H1 (cell line): ENCODE measurements at regions not wholly inside any gene's neighbourhood (a gene's known extent, or its start where the extent isn't known, plus 50 kb on each side); places are given as distances from the start of the nearest gene placed in this dataset.

ENCODE experiments used
- CTCF ChIA-PET: fragments of 300-600 bp; sonication (Branson Sonifier 250); formaldehyde crosslinking; loops from one replicate; lab custom pipeline; 2021; ENCODE audit not compliant: partially characterized antibody; lab: Charles Lee
- POLR2A ChIA-PET: fragments of 300-600 bp; sonication (Branson Sonifier 250); formaldehyde crosslinking; loops from one replicate; lab custom pipeline; 2021; ENCODE audit warnings: inconsistent platforms; ENCODE audit not compliant: partially characterized antibody; lab: Charles Lee
- DNase-seq, 2 experiments: peaks; one replicate each; pipeline versions ENCODE4 v3.0.0 to v3.0.0-alpha.2; 2010 to 2022; ENCODE audit warnings: low spot score in 2 of 2, low read depth in 1 of 2, mixed read lengths in 1 of 2
- FAIRE-seq: peaks from 2 replicates; lab custom pipeline; 2011; peaks lifted over from hg19 to GRCh38; lab: Jason Lieb, UNC
- H2AFZ ChIP-seq: 2 replicates; pipeline ENCODE4 v1.8.1; 2012; ENCODE audit warnings: low read length, inconsistent platforms
- H2AK5ac ChIP-seq: 2 replicates; pipeline ENCODE4 v1.6.1; 2013; ENCODE audit warnings: low read depth, low read length
- H2BK120ac ChIP-seq: replicated peaks from 2 replicates; pipeline ENCODE3; 2013; ENCODE audit warnings: low read depth, low read length, inconsistent platforms
- H2BK12ac ChIP-seq: 2 replicates; pipeline ENCODE4 v1.6.1; 2013; ENCODE audit warnings: low read depth, low read length
- H2BK15ac ChIP-seq: 2 replicates; pipeline ENCODE4 v1.6.1; 2013; ENCODE audit warnings: low read length
- H2BK20ac ChIP-seq: 2 replicates; pipeline ENCODE4 v1.6.1; 2013; ENCODE audit warnings: low read length
- H2BK5ac ChIP-seq: 2 replicates; pipeline ENCODE4 v1.6.1; 2013; ENCODE audit warnings: low read depth, low read length
- H3K14ac ChIP-seq: 2 replicates; pipeline ENCODE4 v1.6.1; 2013; ENCODE audit warnings: inconsistent platforms; ENCODE audit not compliant: insufficient read length
- H3K18ac ChIP-seq: 2 replicates; pipeline ENCODE4 v1.6.1; 2013; ENCODE audit warnings: low read length; ENCODE audit errors: extremely low read depth
- H3K23ac ChIP-seq: 2 replicates; pipeline ENCODE4 v1.6.1; 2013; ENCODE audit warnings: inconsistent platforms; ENCODE audit not compliant: insufficient read length
- H3K23me2 ChIP-seq: 2 replicates; pipeline ENCODE4 v1.6.1; 2013; ENCODE audit warnings: low read depth, low read length
- H3K27ac ChIP-seq: 2 replicates; pipeline ENCODE4 v1.6.1; 2011; ENCODE audit warnings: low read depth, low read length, inconsistent platforms
- H3K27me3 ChIP-seq, 4 experiments: replicated peaks in 1 of 4; 1 replicate in 1 of 4; 2 replicates in 3 of 4; pipeline versions ENCODE4 v1.6.1 to v1.8.1; 2011 to 2013; ENCODE audit warnings: low read length in 3 of 4, mild to moderate bottlenecking in 3 of 4, inconsistent platforms in 2 of 4, mixed read lengths in 2 of 4, moderate library complexity in 1 of 4; ENCODE audit not compliant: control insufficient read depth in 3 of 4, insufficient read depth in 3 of 4; ENCODE audit errors: extremely low read depth in 1 of 4
- H3K36me3 ChIP-seq, 4 experiments: 2 replicates each; pipeline versions ENCODE4 v1.6.1 to v1.8.1; 2011 to 2013; ENCODE audit warnings: mild to moderate bottlenecking in 4 of 4, low read length in 3 of 4, moderate library complexity in 2 of 4, control low read depth in 1 of 4, inconsistent platforms in 1 of 4; ENCODE audit not compliant: insufficient read depth in 4 of 4, control insufficient read depth in 2 of 4
- H3K4ac ChIP-seq: replicated peaks from 2 replicates; pipeline ENCODE3; 2013; ENCODE audit warnings: low read length, low read depth, mixed read lengths, inconsistent platforms; ENCODE audit not compliant: insufficient read length
- H3K4me1 ChIP-seq, 4 experiments: replicated peaks in 1 of 4; 1 replicate in 1 of 4; 2 replicates in 3 of 4; pipeline versions ENCODE4 v1.6.1 to v1.8.1; 2011 to 2013; ENCODE audit warnings: low read length in 3 of 4, inconsistent platforms in 2 of 4, mixed read lengths in 1 of 4; ENCODE audit not compliant: insufficient read depth in 4 of 4, control insufficient read depth in 3 of 4
- H3K4me2 ChIP-seq, 2 experiments: 2 replicates each; pipeline versions ENCODE4 v1.6.1 to v1.8.1; 2011 to 2013; ENCODE audit warnings: low read depth in 2 of 2, low read length in 2 of 2, control low read depth in 1 of 2, inconsistent platforms in 1 of 2, mild to moderate bottlenecking in 1 of 2; ENCODE audit not compliant: insufficient read depth in 1 of 2
- H3K4me3 ChIP-seq, 4 experiments: fragments of 200-600, 300-600 bp in 1 of 4; sonication (generic), shearing (Covaris generic), sonication (Bioruptor Twin) in 1 of 4; 2 replicates each; pipeline versions ENCODE4 v1.5.1 to v1.8.1; 2011 to 2016; ENCODE audit warnings: low read length in 4 of 4, low read depth in 3 of 4, control low read depth in 2 of 4, inconsistent platforms in 2 of 4, mild to moderate bottlenecking in 2 of 4, mixed read lengths in 1 of 4, moderate library complexity in 1 of 4; ENCODE audit not compliant: insufficient read depth in 2 of 4; ENCODE audit errors: extremely low read depth in 1 of 4
- H3K56ac ChIP-seq: replicated peaks from 2 replicates; pipeline ENCODE3; 2013; ENCODE audit warnings: low read depth, mild to moderate bottlenecking, mixed read lengths, low read length, inconsistent platforms; ENCODE audit not compliant: insufficient read length
- H3K79me1 ChIP-seq: 2 replicates; pipeline ENCODE4 v1.6.1; 2013; ENCODE audit warnings: low read depth, low read length, control low read depth
- H3K79me2 ChIP-seq, 2 experiments: 2 replicates each; pipeline versions ENCODE4 v1.6.1 to v1.8.1; 2012 to 2013; ENCODE audit warnings: low read length in 2 of 2, mild to moderate bottlenecking in 2 of 2, inconsistent platforms in 1 of 2; ENCODE audit not compliant: insufficient read depth in 2 of 2, control insufficient read depth in 1 of 2
- H3K9ac ChIP-seq, 4 experiments: replicated peaks in 1 of 4; 1 replicate in 1 of 4; 2 replicates in 3 of 4; pipeline versions ENCODE4 v1.6.1 to v1.8.1; 2011 to 2013; ENCODE audit warnings: low read depth in 3 of 4, low read length in 3 of 4, control low read depth in 2 of 4, mild to moderate bottlenecking in 2 of 4, moderate library complexity in 2 of 4, inconsistent platforms in 1 of 4; ENCODE audit errors: extremely low read depth in 1 of 4
- H3K9me3 ChIP-seq, 2 experiments: 2 replicates each; pipeline versions ENCODE4 v1.6.1 to v1.8.1; 2012 to 2013; ENCODE audit warnings: mild to moderate bottlenecking in 2 of 2, moderate library complexity in 2 of 2, control low read depth in 1 of 2, inconsistent platforms in 1 of 2, low read depth in 1 of 2, low read length in 1 of 2, mixed read lengths in 1 of 2; ENCODE audit not compliant: insufficient read depth in 2 of 2
- H4K20me1 ChIP-seq, 2 experiments: replicated peaks in 1 of 2; 2 replicates each; pipeline versions ENCODE3 to v1.8.1; 2011 to 2013; ENCODE audit warnings: inconsistent platforms in 2 of 2, low read length in 2 of 2, mild to moderate bottlenecking in 1 of 2; ENCODE audit not compliant: insufficient read depth in 2 of 2, control insufficient read depth in 1 of 2
- H4K5ac ChIP-seq: 2 replicates; pipeline ENCODE4 v1.6.1; 2013; ENCODE audit warnings: low read length, low read depth, mixed read lengths, inconsistent platforms; ENCODE audit not compliant: insufficient read length
- H4K8ac ChIP-seq: 2 replicates; pipeline ENCODE4 v1.8.0; 2013; ENCODE audit warnings: mild to moderate bottlenecking, moderate library complexity, low read length, inconsistent platforms; ENCODE audit not compliant: insufficient read depth; ENCODE audit errors: extremely low read depth
- H4K91ac ChIP-seq: replicated peaks from 2 replicates; pipeline ENCODE3; 2013; ENCODE audit warnings: low read length, mixed read lengths, inconsistent platforms; ENCODE audit not compliant: insufficient read length
- BACH1 ChIP-seq: IDR thresholded peaks from 2 replicates; pipeline ENCODE4 v1.6.1; 2012; ENCODE audit warnings: low read length, improper control_type of control experiment
- CHD2 ChIP-seq: IDR thresholded peaks from 2 replicates; pipeline ENCODE4 v1.6.1; 2012; ENCODE audit warnings: low read length, improper control_type of control experiment
- CREB1 ChIP-seq: IDR thresholded peaks from 2 replicates; pipeline ENCODE4 v1.6.1; 2012; ENCODE audit warnings: inconsistent platforms
- EGR1 ChIP-seq: IDR thresholded peaks from 2 replicates; pipeline ENCODE4 v1.6.1; 2011; ENCODE audit warnings: low read depth, low read length, borderline replicate concordance
- EP300 ChIP-seq, 2 experiments: IDR thresholded peaks; 1 replicate in 1 of 2; 2 replicates in 1 of 2; pipeline ENCODE4 v1.6.1; 2011 to 2012; ENCODE audit warnings: low read depth in 2 of 2, low read length in 2 of 2, mild to moderate bottlenecking in 2 of 2, borderline replicate concordance in 1 of 2, inconsistent platforms in 1 of 2, moderate library complexity in 1 of 2
- POLR2AphosphoS5 ChIP-seq: IDR thresholded peaks from 2 replicates; pipeline ENCODE4 v1.6.1; 2011; ENCODE audit warnings: low read depth, low read length
- SIRT6 ChIP-seq: IDR thresholded peaks from one replicate; pipeline ENCODE4 v1.7.1; 2012; ENCODE audit warnings: low read length, inconsistent platforms
- SP2 ChIP-seq: IDR thresholded peaks from 2 replicates; pipeline ENCODE4 v1.6.1; 2012; ENCODE audit warnings: mild to moderate bottlenecking, low read length, inconsistent platforms
- TAF7 ChIP-seq: optimal IDR thresholded peaks from 2 replicates; pipeline ENCODE3; 2011; ENCODE audit warnings: low read depth, mild to moderate bottlenecking, inconsistent platforms, low read length, moderate library complexity, borderline replicate concordance
- YY1 ChIP-seq: IDR thresholded peaks from 2 replicates; pipeline ENCODE4 v1.6.1; 2011; ENCODE audit warnings: low read depth, mild to moderate bottlenecking, low read length
- WGBS, 2 experiments: shearing (Covaris generic) in 1 of 2; methylation state at CpG; one replicate each; pipeline versions ENCODE4 v1.1.6 to v1.1.7; 2013 to 2015; ENCODE audit warnings: low lambda C conversion rate in 2 of 2, mixed read lengths in 2 of 2, inconsistent platforms in 1 of 2, low coverage in 1 of 2, missing lambda C conversion rate in 1 of 2; ENCODE audit not compliant: insufficient replicate concordance in 2 of 2, insufficient coverage in 1 of 2, insufficient read length in 1 of 2; ENCODE audit errors: extremely low coverage in 1 of 2, missing lambda C conversion rate in 1 of 2; 5-methylcytosine and 5-hydroxymethylcytosine counted together
- TF ChIP-seq, protein P1 (sequence below): IDR thresholded peaks from 2 replicates; pipeline ENCODE4 v1.6.1; 2012; ENCODE audit warnings: inconsistent platforms

DNA sequence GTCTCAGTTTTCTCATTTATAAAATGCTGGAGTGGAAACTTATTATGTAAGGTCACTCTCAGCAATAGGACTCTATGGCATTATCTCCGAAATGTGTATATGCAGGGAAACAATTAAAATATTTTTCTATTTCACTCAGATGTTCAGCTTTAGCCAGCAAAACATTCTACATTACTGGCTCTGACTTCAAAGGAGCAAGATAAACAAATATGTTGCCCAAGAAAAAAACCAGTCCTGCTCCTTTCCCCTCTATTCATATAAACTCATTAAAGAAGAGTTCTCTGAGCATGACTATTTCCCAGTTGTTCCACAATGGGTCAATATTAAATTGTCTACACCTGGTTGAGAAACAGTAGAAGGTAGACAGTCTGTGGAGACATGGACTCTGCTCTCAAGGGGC lies 155.0 kb downstream of the NPR3 start:
- WGBS, 2 experiments, result 91% methylated on average over 1 of the region's 1 CpG; no CpG with 5 or more reads in 1 of the 2 experiments
- CTCF ChIA-PET, result interaction anchor here (1.2 kb wide), 1 partner anchor 12 kb away, joined by 3 read pairs; no protein-coding TSS in a partner anchor
- H2BK12ac ChIP-seq, result no peak overlapping the region
- POLR2A ChIA-PET, result no interaction called here
- DNase-seq, result no peak
- H3K27ac ChIP-seq, result no peak overlapping the region
- no peaks in the 10 kb centered on the region for H3K79me1 ChIP-seq
- no peak overlapping the region for H3K4me3 ChIP-seq
- H3K23me2 ChIP-seq, result 0 out of 2 replicates have a peak, but pooled peaks cover 2% of the 10 kb centered on the region
- H3K79me2 ChIP-seq, result no peaks in the 10 kb centered on the region
- H3K27me3 ChIP-seq, result no peaks in the 10 kb centered on the region
- H3K4me2 ChIP-seq, result no peak overlapping the region
- H4K91ac ChIP-seq, result no peak overlapping the region
- no peak overlapping the region for H3K14ac ChIP-seq
- no peak overlapping the region for H4K8ac ChIP-seq
- FAIRE-seq, result no peak
- H3K56ac ChIP-seq, result no peak overlapping the region
- no peak for TF ChIP-seq TAF7
- no peak for TF ChIP-seq SIRT6
- TF ChIP-seq CHD2, result no peak
- TF ChIP-seq EGR1, result no peak
- TF ChIP-seq POLR2AphosphoS5, result no peak
- TF ChIP-seq BACH1, result no peak
- no peak for TF ChIP-seq SP2
- no peak for TF ChIP-seq CREB1
- TF ChIP-seq, protein P1, sequence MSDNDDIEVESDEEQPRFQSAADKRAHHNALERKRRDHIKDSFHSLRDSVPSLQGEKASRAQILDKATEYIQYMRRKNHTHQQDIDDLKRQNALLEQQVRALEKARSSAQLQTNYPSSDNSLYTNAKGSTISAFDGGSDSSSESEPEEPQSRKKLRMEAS, result no peak
- TF ChIP-seq EP300 (IDR thresholded peaks at IDR 0.05; ENCODE audit: borderline replicate concordance in 1 of 2, low read depth in 2 of 2, low read length in 2 of 2), result no peak
- TF ChIP-seq YY1, result no peak
- H3K23ac ChIP-seq, result no peak overlapping the region
- H3K9ac ChIP-seq, result no peak overlapping the region
- H2AK5ac ChIP-seq, result no peak overlapping the region
- H3K36me3 ChIP-seq, result no peaks in the 10 kb centered on the region
- H3K18ac ChIP-seq, result no peak overlapping the region
- H4K20me1 ChIP-seq, result no peaks in the 10 kb centered on the region
- no peak overlapping the region for H2BK120ac ChIP-seq
- no peak overlapping the region for H2BK20ac ChIP-seq
- no peak overlapping the region for H4K5ac ChIP-seq
- no peaks in the 10 kb centered on the region for H3K9me3 ChIP-seq
- H3K4ac ChIP-seq, result no peak overlapping the region
- H3K4me1 ChIP-seq, result peaks cover 0 to 5% (median 2%) of the 10 kb centered on the region in 4 experiments; a peak in 2 of 7 replicates
- no peak overlapping the region for H2BK15ac ChIP-seq
- no peak overlapping the region for H2AFZ ChIP-seq
- H2BK5ac ChIP-seq, result no peak overlapping the region
